K562 (cell line): ENCODE measurements at regions not wholly inside any gene's neighbourhood (a gene's known extent, or its start where the extent isn't known, plus 50 kb on each side); places are given as distances from the start of the nearest gene placed in this dataset.

Experiments used
- ATAC-seq: fragments of 200-7000 bp; cut with Tn5 transposase; 3 replicates; pipeline ENCODE4 v1.9.1; 2020; ENCODE audit warnings: moderate library complexity
- BruUV-seq: library from RNA; stranded (reverse); fragments of 400-500 nt; replicated peaks from 2 replicates; lab custom pipeline; 2021; lab: Mats Ljungman, UMichigan
- CTCF ChIA-PET: fragments of 300-600 bp; formaldehyde crosslinking; extraction: SDS; loops from one replicate; lab custom pipeline; 2021; ENCODE audit warnings: low intra/inter-chr PET ratio; lab: Yijun Ruan, JAX
- POLR2A ChIA-PET: fragments of 300-600, 350-650 bp; sonication (Branson Sonifier 250); formaldehyde crosslinking; extraction: SDS; loops from one replicate; lab custom pipeline; 2021; ENCODE audit warnings: antibody characterized with exemption, inconsistent platforms; lab: Yijun Ruan, JAX
- DNase-seq, 4 experiments: peaks; one replicate each; pipeline versions ENCODE4 v3.0.0 to v3.0.0-alpha.2; 2011 to 2018; ENCODE audit warnings: low spot score in 3 of 4, mixed read lengths in 3 of 4; ENCODE audit errors: extremely low read depth in 1 of 4
- FAIRE-seq: peaks from 2 replicates; lab custom pipeline; 2011; peaks lifted over from hg19 to GRCh38; lab: Jason Lieb, UNC
- H2AFZ ChIP-seq: 2 replicates; pipeline ENCODE4 v1.6.0; 2011; ENCODE audit warnings: low read depth, low read length, control low read depth, inconsistent platforms
- H3K27ac ChIP-seq: fragments of 200-600 bp; 3 replicates; pipeline ENCODE4 v1.8.0; 2011; ENCODE audit warnings: low read depth, mild to moderate bottlenecking, control low read depth, inconsistent platforms, low read length, moderate library complexity, mixed read lengths; ENCODE audit errors: extremely low read depth
- H3K27me3 ChIP-seq, 2 experiments: fragments of 300-600 bp in 1 of 2; 2 replicates in 1 of 2; 3 replicates in 1 of 2; pipeline versions ENCODE4 v1.6.0 to v1.8.0; 2011; ENCODE audit warnings: inconsistent platforms in 2 of 2, low read length in 2 of 2, mild to moderate bottlenecking in 1 of 2, mixed read lengths in 1 of 2, moderate library complexity in 1 of 2; ENCODE audit not compliant: control insufficient read depth in 2 of 2, insufficient read depth in 2 of 2
- H3K36me3 ChIP-seq: fragments of 300-600 bp; 3 replicates; pipeline ENCODE4 v1.8.0; 2011; ENCODE audit warnings: mild to moderate bottlenecking, low read length, inconsistent platforms; ENCODE audit not compliant: control insufficient read depth, insufficient read depth
- H3K4me1 ChIP-seq, 2 experiments: fragments of 200-600 bp in 1 of 2; replicated peaks in 1 of 2; 2 replicates in 1 of 2; 3 replicates in 1 of 2; pipeline versions ENCODE4 v1.5.1 to v1.8.0; 2011; ENCODE audit warnings: inconsistent platforms in 2 of 2, low read length in 2 of 2, mild to moderate bottlenecking in 1 of 2, mixed read lengths in 1 of 2, moderate library complexity in 1 of 2; ENCODE audit not compliant: control insufficient read depth in 2 of 2, insufficient read depth in 2 of 2
- H3K4me2 ChIP-seq: 2 replicates; pipeline ENCODE4 v1.6.1; 2011; ENCODE audit warnings: low read length, control low read depth, inconsistent platforms, mixed read lengths; ENCODE audit not compliant: insufficient read depth
- H3K4me3 ChIP-seq: fragments of 200-600 bp; sonication (generic), shearing (Covaris generic); 2 replicates; pipeline ENCODE4 v1.5.1; 2016; ENCODE audit warnings: control low read depth, inconsistent platforms
- H3K79me2 ChIP-seq: fragments of 200-600 bp; 3 replicates; pipeline ENCODE4 v1.8.0; 2011; ENCODE audit warnings: low read length, inconsistent platforms; ENCODE audit not compliant: control insufficient read depth, insufficient read depth
- H3K9ac ChIP-seq, 2 experiments: 2 replicates each; pipeline versions ENCODE4 v1.6.0 to v1.6.1; 2011; ENCODE audit warnings: low read depth in 2 of 2, low read length in 2 of 2, control low read depth in 1 of 2, inconsistent platforms in 1 of 2, mild to moderate bottlenecking in 1 of 2, mixed read lengths in 1 of 2; ENCODE audit not compliant: insufficient read depth in 1 of 2
- H3K9me1 ChIP-seq: one replicate; pipeline ENCODE4 v1.6.0; 2011; ENCODE audit warnings: inconsistent platforms, mild to moderate bottlenecking, low read length, moderate library complexity; ENCODE audit not compliant: control insufficient read depth, insufficient read depth
- H3K9me3 ChIP-seq: replicated peaks from 2 replicates; pipeline ENCODE4 v1.5.1; 2011; ENCODE audit warnings: low read depth, low read length, inconsistent platforms; ENCODE audit not compliant: control insufficient read depth, insufficient read depth
- H4K20me1 ChIP-seq: replicated peaks from 2 replicates; pipeline ENCODE4 v1.6.1; 2011; ENCODE audit warnings: low read length, inconsistent platforms, mixed read lengths; ENCODE audit not compliant: control insufficient read depth, insufficient read depth
- SIRT6 ChIP-seq: IDR thresholded peaks from one replicate; pipeline ENCODE4 v1.6.1; 2012; ENCODE audit warnings: low read depth, mild to moderate bottlenecking, control low read depth, inconsistent platforms, low read length, moderate library complexity
- in situ Hi-C: fragments of 300-500 bp; cut with MboI; formaldehyde crosslinking; loops from 4 replicates; pipeline ENCODE4 v1.15.0; 2018; ENCODE audit warnings: inconsistent platforms, mixed read lengths
- intact Hi-C: fragments of 100-400 bp; cut with micrococcal nuclease; formaldehyde crosslinking; loops from 2 replicates; pipeline ENCODE4 v1.14.2; 2022
- TF ChIP-seq, protein P1 (sequence below), 2 experiments: fragments of 450-650 bp; formaldehyde crosslinking in 1 of 2; IDR thresholded peaks; 2 replicates each; pipeline versions ENCODE4 v1.4.0 to v1.6.1; 2014 to 2020; ENCODE audit warnings: mild to moderate bottlenecking in 2 of 2, borderline replicate concordance in 1 of 2, low read depth in 1 of 2
- TF ChIP-seq, protein P2 (sequence below), 2 experiments: fragments of 450-650 bp; conservative IDR thresholded peaks; 2 replicates each; pipeline ENCODE4 v1.6.1; 2017; ENCODE audit warnings: mild to moderate bottlenecking in 2 of 2, moderate library complexity in 2 of 2
- TF ChIP-seq, protein P3 (sequence below): sonication (generic); formaldehyde crosslinking; IDR thresholded peaks from 2 replicates; pipeline ENCODE4 v1.8.0; 2023; ENCODE audit warnings: missing genetic modification reagents, mild to moderate bottlenecking, borderline replicate concordance

DNA sequence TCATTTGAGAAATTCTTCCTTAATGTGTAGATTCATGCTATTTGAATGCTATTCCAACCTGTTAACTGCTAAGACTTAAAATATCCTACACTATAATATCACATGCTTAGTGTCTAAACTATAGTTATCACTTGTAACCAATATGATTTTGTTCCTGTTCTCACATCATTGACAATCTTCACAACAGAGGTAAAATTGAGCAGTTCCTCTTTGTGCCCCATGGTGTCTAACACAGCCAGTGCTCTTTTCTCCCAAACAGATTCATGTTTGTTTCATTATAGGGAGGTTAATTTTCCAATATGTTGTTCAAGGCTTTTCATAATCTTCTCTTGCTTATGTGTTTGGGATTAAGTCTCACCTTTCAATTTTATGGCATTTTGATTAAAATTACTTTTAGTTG is 591.1 kb downstream of the ZPLD1 start:
- Histone ChIP-seq H4K20me1 (no peaks in the 10 kb centered on the region), H3K27ac (no peak overlapping the region), H3K4me1 (no peaks in the 10 kb centered on the region), H3K9ac (no peak overlapping the region), H3K36me3 (no peaks in the 10 kb centered on the region), H2AFZ (no peak overlapping the region), H3K9me1 (no peaks in the 10 kb centered on the region), H3K79me2 (no peaks in the 10 kb centered on the region), H3K27me3 (no peaks in the 10 kb centered on the region), H3K4me2 (no peak overlapping the region), H3K9me3 (no peaks in the 10 kb centered on the region), H3K4me3 (no peak overlapping the region)
- TF ChIP-seq SIRT6 = no peak
- TF ChIP-seq, protein P1, sequence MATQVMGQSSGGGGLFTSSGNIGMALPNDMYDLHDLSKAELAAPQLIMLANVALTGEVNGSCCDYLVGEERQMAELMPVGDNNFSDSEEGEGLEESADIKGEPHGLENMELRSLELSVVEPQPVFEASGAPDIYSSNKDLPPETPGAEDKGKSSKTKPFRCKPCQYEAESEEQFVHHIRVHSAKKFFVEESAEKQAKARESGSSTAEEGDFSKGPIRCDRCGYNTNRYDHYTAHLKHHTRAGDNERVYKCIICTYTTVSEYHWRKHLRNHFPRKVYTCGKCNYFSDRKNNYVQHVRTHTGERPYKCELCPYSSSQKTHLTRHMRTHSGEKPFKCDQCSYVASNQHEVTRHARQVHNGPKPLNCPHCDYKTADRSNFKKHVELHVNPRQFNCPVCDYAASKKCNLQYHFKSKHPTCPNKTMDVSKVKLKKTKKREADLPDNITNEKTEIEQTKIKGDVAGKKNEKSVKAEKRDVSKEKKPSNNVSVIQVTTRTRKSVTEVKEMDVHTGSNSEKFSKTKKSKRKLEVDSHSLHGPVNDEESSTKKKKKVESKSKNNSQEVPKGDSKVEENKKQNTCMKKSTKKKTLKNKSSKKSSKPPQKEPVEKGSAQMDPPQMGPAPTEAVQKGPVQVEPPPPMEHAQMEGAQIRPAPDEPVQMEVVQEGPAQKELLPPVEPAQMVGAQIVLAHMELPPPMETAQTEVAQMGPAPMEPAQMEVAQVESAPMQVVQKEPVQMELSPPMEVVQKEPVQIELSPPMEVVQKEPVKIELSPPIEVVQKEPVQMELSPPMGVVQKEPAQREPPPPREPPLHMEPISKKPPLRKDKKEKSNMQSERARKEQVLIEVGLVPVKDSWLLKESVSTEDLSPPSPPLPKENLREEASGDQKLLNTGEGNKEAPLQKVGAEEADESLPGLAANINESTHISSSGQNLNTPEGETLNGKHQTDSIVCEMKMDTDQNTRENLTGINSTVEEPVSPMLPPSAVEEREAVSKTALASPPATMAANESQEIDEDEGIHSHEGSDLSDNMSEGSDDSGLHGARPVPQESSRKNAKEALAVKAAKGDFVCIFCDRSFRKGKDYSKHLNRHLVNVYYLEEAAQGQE (IDR thresholded peaks at IDR 0.05; ENCODE audit: borderline replicate concordance) = no peak
- TF ChIP-seq, protein P1 (CRISPR knock-in tag; IDR thresholded peaks at IDR 0.05; ENCODE audit: low read depth) = no peak
- TF ChIP-seq, protein P2, sequence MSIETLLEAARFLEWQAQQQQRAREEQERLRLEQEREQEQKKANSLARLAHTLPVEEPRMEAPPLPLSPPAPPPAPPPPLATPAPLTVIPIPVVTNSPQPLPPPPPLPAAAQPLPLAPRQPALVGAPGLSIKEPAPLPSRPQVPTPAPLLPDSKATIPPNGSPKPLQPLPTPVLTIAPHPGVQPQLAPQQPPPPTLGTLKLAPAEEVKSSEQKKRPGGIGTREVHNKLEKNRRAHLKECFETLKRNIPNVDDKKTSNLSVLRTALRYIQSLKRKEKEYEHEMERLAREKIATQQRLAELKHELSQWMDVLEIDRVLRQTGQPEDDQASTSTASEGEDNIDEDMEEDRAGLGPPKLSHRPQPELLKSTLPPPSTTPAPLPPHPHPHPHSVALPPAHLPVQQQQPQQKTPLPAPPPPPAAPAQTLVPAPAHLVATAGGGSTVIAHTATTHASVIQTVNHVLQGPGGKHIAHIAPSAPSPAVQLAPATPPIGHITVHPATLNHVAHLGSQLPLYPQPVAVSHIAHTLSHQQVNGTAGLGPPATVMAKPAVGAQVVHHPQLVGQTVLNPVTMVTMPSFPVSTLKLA (conservative IDR thresholded peaks at IDR 0.05) = no peak
- TF ChIP-seq, protein P3, sequence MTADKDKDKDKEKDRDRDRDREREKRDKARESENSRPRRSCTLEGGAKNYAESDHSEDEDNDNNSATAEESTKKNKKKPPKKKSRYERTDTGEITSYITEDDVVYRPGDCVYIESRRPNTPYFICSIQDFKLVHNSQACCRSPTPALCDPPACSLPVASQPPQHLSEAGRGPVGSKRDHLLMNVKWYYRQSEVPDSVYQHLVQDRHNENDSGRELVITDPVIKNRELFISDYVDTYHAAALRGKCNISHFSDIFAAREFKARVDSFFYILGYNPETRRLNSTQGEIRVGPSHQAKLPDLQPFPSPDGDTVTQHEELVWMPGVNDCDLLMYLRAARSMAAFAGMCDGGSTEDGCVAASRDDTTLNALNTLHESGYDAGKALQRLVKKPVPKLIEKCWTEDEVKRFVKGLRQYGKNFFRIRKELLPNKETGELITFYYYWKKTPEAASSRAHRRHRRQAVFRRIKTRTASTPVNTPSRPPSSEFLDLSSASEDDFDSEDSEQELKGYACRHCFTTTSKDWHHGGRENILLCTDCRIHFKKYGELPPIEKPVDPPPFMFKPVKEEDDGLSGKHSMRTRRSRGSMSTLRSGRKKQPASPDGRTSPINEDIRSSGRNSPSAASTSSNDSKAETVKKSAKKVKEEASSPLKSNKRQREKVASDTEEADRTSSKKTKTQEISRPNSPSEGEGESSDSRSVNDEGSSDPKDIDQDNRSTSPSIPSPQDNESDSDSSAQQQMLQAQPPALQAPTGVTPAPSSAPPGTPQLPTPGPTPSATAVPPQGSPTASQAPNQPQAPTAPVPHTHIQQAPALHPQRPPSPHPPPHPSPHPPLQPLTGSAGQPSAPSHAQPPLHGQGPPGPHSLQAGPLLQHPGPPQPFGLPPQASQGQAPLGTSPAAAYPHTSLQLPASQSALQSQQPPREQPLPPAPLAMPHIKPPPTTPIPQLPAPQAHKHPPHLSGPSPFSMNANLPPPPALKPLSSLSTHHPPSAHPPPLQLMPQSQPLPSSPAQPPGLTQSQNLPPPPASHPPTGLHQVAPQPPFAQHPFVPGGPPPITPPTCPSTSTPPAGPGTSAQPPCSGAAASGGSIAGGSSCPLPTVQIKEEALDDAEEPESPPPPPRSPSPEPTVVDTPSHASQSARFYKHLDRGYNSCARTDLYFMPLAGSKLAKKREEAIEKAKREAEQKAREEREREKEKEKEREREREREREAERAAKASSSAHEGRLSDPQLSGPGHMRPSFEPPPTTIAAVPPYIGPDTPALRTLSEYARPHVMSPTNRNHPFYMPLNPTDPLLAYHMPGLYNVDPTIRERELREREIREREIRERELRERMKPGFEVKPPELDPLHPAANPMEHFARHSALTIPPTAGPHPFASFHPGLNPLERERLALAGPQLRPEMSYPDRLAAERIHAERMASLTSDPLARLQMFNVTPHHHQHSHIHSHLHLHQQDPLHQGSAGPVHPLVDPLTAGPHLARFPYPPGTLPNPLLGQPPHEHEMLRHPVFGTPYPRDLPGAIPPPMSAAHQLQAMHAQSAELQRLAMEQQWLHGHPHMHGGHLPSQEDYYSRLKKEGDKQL = no peak
- ChIA-PET POLR2A (no interaction called here), CTCF (no interaction called here)
- intact Hi-C loops = no loop called here
- ATAC-seq (no peak), DNase-seq (no peak), FAIRE-seq (no peak)
- no TSS peak for BruUV-seq
- in situ Hi-C loops = loop anchor here (10.0 kb wide), 1 partner anchor 1399 kb away; no protein-coding TSS in a partner anchor
